Prostate gland (tissue), 2 donors: ENCODE measurements at regions not wholly inside any gene's neighbourhood (a gene's known extent, or its start where the extent isn't known, plus 50 kb on each side); places are given as distances from the start of the nearest gene placed in this dataset.

ENCODE experiments used
- POLR2AphosphoS5 ChIP-seq: sonication (generic); formaldehyde crosslinking; IDR thresholded peaks from one replicate; pipeline ENCODE4 v1.6.1; 2017; ENCODE audit warnings: antibody characterized with exemption
- TF ChIP-seq, protein P1 (sequence below), 4 experiments: fragments of 200-600 bp in 2 of 4; fragments of 450-650 bp in 2 of 4; sonication (generic) in 2 of 4; IDR thresholded peaks; 1 replicate in 3 of 4; 2 replicates in 1 of 4; pipeline ENCODE4 v1.5.1; 2016 to 2019; ENCODE audit warnings: antibody characterized with exemption in 4 of 4, mild to moderate bottlenecking in 2 of 4, moderate library complexity in 2 of 4

- TF ChIP-seq, protein P1, sequence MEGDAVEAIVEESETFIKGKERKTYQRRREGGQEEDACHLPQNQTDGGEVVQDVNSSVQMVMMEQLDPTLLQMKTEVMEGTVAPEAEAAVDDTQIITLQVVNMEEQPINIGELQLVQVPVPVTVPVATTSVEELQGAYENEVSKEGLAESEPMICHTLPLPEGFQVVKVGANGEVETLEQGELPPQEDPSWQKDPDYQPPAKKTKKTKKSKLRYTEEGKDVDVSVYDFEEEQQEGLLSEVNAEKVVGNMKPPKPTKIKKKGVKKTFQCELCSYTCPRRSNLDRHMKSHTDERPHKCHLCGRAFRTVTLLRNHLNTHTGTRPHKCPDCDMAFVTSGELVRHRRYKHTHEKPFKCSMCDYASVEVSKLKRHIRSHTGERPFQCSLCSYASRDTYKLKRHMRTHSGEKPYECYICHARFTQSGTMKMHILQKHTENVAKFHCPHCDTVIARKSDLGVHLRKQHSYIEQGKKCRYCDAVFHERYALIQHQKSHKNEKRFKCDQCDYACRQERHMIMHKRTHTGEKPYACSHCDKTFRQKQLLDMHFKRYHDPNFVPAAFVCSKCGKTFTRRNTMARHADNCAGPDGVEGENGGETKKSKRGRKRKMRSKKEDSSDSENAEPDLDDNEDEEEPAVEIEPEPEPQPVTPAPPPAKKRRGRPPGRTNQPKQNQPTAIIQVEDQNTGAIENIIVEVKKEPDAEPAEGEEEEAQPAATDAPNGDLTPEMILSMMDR (IDR thresholded peaks at IDR 0.05) = no peak
- no peak for TF ChIP-seq POLR2AphosphoS5
These were observed 362.5 kb downstream of the PREX1 start for GRCh38 chr20:48465271-48465670.
